ENCODE measurements at regions not wholly inside any gene's neighbourhood (a gene's known extent, or its start where the extent isn't known, plus 50 kb on each side); places are given as distances from the start of the nearest gene placed in this dataset.

DNA sequence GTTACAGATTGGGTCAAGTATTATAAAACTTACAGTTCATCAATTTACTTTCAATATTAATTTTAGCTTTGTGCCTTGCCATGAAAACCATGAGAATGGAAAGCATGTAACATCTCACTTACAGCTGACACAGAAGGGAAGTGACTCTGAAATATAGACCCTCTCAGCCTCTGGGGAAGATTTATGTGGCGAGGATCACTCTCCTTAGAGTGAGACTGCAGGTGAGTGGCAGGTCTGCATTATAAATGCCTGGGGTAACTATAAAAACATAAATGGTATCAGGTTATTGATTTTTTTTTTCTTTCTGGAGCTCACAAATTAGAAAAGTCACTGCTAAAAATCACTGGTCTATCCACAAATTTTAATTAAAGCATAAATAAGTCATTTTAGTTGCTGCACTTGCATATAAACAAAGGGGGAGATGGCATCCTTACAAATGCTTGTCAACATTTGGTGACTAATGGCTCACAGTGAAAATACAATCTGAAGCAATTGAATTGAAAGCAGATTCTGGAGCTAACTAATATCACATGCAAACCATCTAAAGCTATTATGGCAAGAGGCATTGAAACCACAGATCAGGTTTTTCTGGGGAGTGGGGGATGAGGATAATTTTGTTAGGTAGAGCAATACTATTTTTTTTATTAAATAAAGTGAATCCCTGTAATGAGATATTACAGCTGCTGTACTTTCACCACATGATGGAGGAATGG, 200.9 kb downstream of the TM2D1 start:
- DNase-seq (ENCODE audit: low read depth in 1 of 2, low spot score in 1 of 2): no peak

DNA sequence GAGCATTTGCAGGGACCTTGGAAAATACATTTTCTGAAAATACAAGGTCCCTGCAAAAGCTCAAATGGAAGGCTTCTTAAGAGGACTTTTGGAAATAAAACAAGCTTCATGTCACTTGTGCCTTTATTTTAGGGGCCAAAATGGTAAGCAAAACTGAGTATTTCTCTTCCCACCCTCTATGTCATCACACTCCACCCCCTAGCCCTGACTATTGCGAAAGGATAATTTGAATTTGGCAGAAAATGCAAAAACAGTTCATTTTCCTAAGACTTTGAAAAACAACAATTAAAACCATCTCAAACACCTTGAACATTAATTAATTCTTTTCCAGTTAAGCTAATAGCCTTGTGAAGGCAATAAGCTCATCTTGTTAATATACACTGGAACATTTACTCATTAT, 201.7 kb downstream of the TM2D1 start:
- no peak for DNase-seq (ENCODE audit: low read depth in 1 of 2, low spot score in 1 of 2)

DNA sequence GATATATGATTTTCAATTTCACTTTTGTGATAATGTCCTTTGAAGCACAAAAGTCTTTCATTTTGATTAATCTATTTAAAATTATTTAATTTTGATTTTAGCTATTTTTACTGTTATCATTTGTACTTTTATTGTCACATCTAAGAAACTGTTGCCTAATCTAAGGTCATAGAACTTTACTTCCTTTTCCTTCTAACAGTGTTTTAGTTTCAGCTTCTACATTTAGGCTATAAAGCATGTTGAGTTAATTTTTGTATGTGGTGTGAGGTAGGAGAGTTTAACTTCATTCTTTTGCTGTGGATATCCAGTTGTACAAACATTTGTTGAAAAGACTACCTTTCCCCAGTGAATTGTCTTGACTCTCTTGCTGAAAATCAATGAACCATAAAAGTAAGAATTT, 204.5 kb downstream of the TM2D1 start:
- DNase-seq (ENCODE audit: low read depth in 1 of 2, low spot score in 1 of 2): no peak

DNA sequence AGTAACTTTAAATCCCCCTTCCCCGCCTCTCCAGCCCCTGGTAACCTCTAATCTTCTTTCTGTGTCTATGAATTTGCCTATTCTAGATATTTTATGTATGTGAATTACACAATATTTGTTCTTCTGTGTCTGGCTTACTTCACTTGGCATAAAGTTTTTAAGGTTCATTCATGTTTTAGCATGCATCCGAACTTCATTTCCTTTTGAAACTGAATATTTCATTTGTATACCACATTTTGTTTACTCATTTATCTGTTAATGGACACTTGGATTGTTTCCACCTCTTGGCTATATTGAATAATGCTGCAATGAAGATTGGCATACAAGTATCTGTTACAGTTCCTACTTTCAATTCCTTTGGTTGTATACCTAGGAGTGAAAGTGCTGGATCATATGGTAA, 205.3 kb downstream of the TM2D1 start:
- DNase-seq (ENCODE audit: low read depth in 1 of 2, low spot score in 1 of 2): no peak

DNA sequence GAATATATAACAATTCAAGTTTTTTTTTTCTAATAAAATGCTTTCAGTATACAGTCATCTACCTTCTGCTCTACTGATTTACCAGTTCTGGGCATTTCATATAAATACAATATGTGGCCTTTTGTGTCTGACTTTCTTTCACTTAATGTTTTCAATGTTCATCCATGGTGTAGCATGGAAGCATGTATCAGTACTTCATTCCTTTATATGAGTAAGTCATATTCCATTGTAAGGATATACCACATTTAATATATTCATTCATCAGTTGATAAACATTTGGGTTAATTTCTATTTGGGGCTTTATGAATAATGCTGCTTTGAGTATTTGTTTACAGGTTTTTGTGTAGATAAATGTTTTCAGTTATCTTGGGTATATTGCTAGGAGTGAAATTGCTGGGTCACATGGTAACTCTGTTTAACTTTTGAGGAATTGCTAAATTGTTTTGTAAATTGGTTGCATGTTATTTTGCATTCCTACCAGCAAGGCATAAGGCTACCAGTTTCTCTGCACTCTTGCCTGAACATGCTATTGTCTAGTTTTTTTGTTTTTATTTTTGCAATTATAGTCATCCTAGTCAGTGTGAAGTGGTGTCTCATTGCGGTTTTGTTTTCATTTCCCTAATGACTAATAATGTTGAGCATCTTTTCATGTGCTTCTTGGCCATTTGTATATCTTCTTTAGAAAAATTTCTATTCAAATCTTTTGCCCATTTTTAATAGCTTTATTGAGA, 206.1 kb downstream of the TM2D1 start:
- no peak for DNase-seq (ENCODE audit: low read depth in 1 of 2, low spot score in 1 of 2)

DNA sequence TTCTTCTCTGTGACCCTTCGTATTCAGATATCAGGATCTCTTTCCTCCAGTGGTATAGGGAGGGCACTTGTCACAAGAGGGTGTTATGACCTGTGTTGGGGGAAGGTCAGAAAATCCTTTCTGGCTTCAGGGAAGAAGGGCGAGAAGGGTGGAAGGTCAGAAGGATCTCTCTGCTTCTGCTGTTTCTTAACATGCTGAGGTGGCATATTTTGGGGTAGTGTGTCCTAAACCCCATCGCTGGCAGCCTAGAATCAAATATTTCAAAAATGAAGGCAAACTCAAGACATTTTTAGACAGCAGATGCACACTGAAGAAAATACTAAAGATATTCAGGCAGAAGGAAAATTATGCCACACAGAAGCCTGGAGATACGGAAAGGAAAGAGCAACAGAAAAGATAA, 207.6 kb downstream of the TM2D1 start:
- DNase-seq (ENCODE audit: low read depth in 1 of 2, low spot score in 1 of 2): no peak

DNA sequence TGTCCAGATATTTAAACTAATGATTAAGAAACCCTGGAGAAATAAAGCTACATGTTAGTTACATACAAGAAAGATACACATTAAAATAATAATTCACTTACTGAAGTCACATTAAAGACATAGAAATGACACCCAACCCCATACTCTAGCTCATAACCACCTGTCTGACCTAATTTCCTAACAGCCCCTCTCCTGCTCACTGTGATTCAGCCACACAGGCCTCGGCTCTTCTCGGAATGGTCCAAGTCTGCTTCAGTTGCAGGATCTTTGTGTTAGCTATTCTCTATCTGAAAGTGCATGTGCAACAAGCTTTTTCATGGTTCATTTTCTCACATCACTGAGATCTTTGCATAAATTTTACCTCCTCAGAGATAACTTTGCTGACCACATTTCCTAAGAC, 209.8 kb downstream of the TM2D1 start:
- no peak for DNase-seq (ENCODE audit: low read depth in 1 of 2, low spot score in 1 of 2)
